ENCODE measurements at regions not wholly inside any gene's neighbourhood (a gene's known extent, or its start where the extent isn't known, plus 50 kb on each side); places are given as distances from the start of the nearest gene placed in this dataset.

GRCh38 chr6:134707342-134708031 is 242.4 kb downstream of the ALDH8A1 start:
- H3K18ac ChIP-seq (ENCODE audit: low read length), result no peak overlapping the region
- H4K91ac ChIP-seq (ENCODE audit: low read depth, low read length), result no peak overlapping the region
- no peaks in the 10 kb centered on the region for H3K4me1 ChIP-seq (ENCODE audit: control insufficient read depth in 1 of 2, insufficient read depth in 2 of 2, low read length in 2 of 2)
- H3K27ac ChIP-seq (ENCODE audit: low read depth, low read length), result no peak overlapping the region
- H3K4me2 ChIP-seq (ENCODE audit: low read length), result no peak overlapping the region
- H2BK120ac ChIP-seq (ENCODE audit: insufficient read depth, low read length, poor library complexity), result no peak overlapping the region
- no peaks in the 10 kb centered on the region for H3K79me2 ChIP-seq (ENCODE audit: control insufficient read depth, insufficient read depth, low read length, poor library complexity)
- no peak overlapping the region for H2AK5ac ChIP-seq (ENCODE audit: low read length)
- no peak overlapping the region for H2BK12ac ChIP-seq (ENCODE audit: low read length)
- H2BK5ac ChIP-seq (ENCODE audit: low read depth, low read length, poor library complexity), result no peak overlapping the region
- no peaks in the 10 kb centered on the region for H3K27me3 ChIP-seq (ENCODE audit: insufficient read depth, low read length)
- H3K4me3 ChIP-seq (ENCODE audit: low read depth, low read length), result no peak overlapping the region
- H4K8ac ChIP-seq (ENCODE audit: low read depth, low read length), result no peak overlapping the region
- no peaks in the 10 kb centered on the region for H3K9me3 ChIP-seq (ENCODE audit: insufficient read depth, low read depth, low read length)
- H4K12ac ChIP-seq (ENCODE audit: low read depth, low read length), result no peak overlapping the region
- H3K14ac ChIP-seq (ENCODE audit: low read length), result no peak overlapping the region
- H3K36me3 ChIP-seq (ENCODE audit: control insufficient read depth in 1 of 2, insufficient read depth in 2 of 2, low read length in 2 of 2), result no peaks in the 10 kb centered on the region
- DNase-seq, result peak; percentile 94 to 100
- H3K79me1 ChIP-seq (ENCODE audit: low read length), result no peaks in the 10 kb centered on the region
- no peak overlapping the region for H3K9ac ChIP-seq (ENCODE audit: low read length)
- no CpG with 5 or more reads among the region's 5 CpGs for WGBS (ENCODE audit: extremely low coverage, insufficient coverage, insufficient read length)
- no peak overlapping the region for H3K23ac ChIP-seq (ENCODE audit: low read length)
- no peak overlapping the region for H2AFZ ChIP-seq (ENCODE audit: insufficient read depth, low read length, poor library complexity)
- no peak overlapping the region for H3K4ac ChIP-seq (ENCODE audit: low read depth, low read length)

- no peak overlapping the region for H4K91ac ChIP-seq (ENCODE audit: low read depth, low read length)
- DNase-seq, result peak; percentile 36 to 83
- no peaks in the 10 kb centered on the region for H3K4me1 ChIP-seq (ENCODE audit: control insufficient read depth in 1 of 2, insufficient read depth in 2 of 2, low read length in 2 of 2)
- H3K18ac ChIP-seq (ENCODE audit: low read length), result no peak overlapping the region
- no peak overlapping the region for H2BK12ac ChIP-seq (ENCODE audit: low read length)
- H3K36me3 ChIP-seq (ENCODE audit: control insufficient read depth in 1 of 2, insufficient read depth in 2 of 2, low read length in 2 of 2), result no peaks in the 10 kb centered on the region
- H3K14ac ChIP-seq (ENCODE audit: low read length), result no peak overlapping the region
- no peak overlapping the region for H3K4ac ChIP-seq (ENCODE audit: low read depth, low read length)
- WGBS (ENCODE audit: extremely low coverage, insufficient coverage, insufficient read length), result no CpG with 5 or more reads among the region's 2 CpGs
- no peak overlapping the region for H2BK5ac ChIP-seq (ENCODE audit: low read depth, low read length, poor library complexity)
- no peak overlapping the region for H3K23ac ChIP-seq (ENCODE audit: low read length)
- H3K4me2 ChIP-seq (ENCODE audit: low read length), result no peak overlapping the region
- no peaks in the 10 kb centered on the region for H3K9me3 ChIP-seq (ENCODE audit: insufficient read depth, low read depth, low read length)
- no peaks in the 10 kb centered on the region for H3K79me2 ChIP-seq (ENCODE audit: control insufficient read depth, insufficient read depth, low read length, poor library complexity)
- no peak overlapping the region for H2AK5ac ChIP-seq (ENCODE audit: low read length)
- no peaks in the 10 kb centered on the region for H3K27me3 ChIP-seq (ENCODE audit: insufficient read depth, low read length)
- H2AFZ ChIP-seq (ENCODE audit: insufficient read depth, low read length, poor library complexity), result no peak overlapping the region
- no peak overlapping the region for H3K9ac ChIP-seq (ENCODE audit: low read length)
- H2BK120ac ChIP-seq (ENCODE audit: insufficient read depth, low read length, poor library complexity), result no peak overlapping the region
- no peak overlapping the region for H4K8ac ChIP-seq (ENCODE audit: low read depth, low read length)
- H3K4me3 ChIP-seq (ENCODE audit: low read depth, low read length), result no peak overlapping the region
- H4K12ac ChIP-seq (ENCODE audit: low read depth, low read length), result no peak overlapping the region
- no peaks in the 10 kb centered on the region for H3K79me1 ChIP-seq (ENCODE audit: low read length)
- H3K27ac ChIP-seq (ENCODE audit: low read depth, low read length), result no peak overlapping the region
Observed at GRCh38 chr6:134706806-134707205, 243.1 kb downstream of the ALDH8A1 start.

GRCh38 chr6:134706153-134706552 is 243.7 kb downstream of the ALDH8A1 start:
- Histone ChIP-seq H2AK5ac (ENCODE audit: low read length) (no peak overlapping the region), H3K79me2 (ENCODE audit: control insufficient read depth, insufficient read depth, low read length, poor library complexity) (no peaks in the 10 kb centered on the region), H3K9ac (ENCODE audit: low read length) (no peak overlapping the region), H2BK5ac (ENCODE audit: low read depth, low read length, poor library complexity) (no peak overlapping the region), H4K91ac (ENCODE audit: low read depth, low read length) (no peak overlapping the region), H2AFZ (ENCODE audit: insufficient read depth, low read length, poor library complexity) (no peak overlapping the region), H3K27me3 (ENCODE audit: insufficient read depth, low read length) (no peaks in the 10 kb centered on the region), H3K79me1 (ENCODE audit: low read length) (no peaks in the 10 kb centered on the region), H4K8ac (ENCODE audit: low read depth, low read length) (no peak overlapping the region), H3K36me3 (ENCODE audit: control insufficient read depth in 1 of 2, insufficient read depth in 2 of 2, low read length in 2 of 2) (no peaks in the 10 kb centered on the region), H3K4me1 (ENCODE audit: control insufficient read depth in 1 of 2, insufficient read depth in 2 of 2, low read length in 2 of 2) (no peaks in the 10 kb centered on the region), H3K4me3 (ENCODE audit: low read depth, low read length) (no peak overlapping the region), H2BK120ac (ENCODE audit: insufficient read depth, low read length, poor library complexity) (no peak overlapping the region), H3K9me3 (ENCODE audit: insufficient read depth, low read depth, low read length) (no peaks in the 10 kb centered on the region), H3K4me2 (ENCODE audit: low read length) (no peak overlapping the region), H3K23ac (ENCODE audit: low read length) (no peak overlapping the region), H3K18ac (ENCODE audit: low read length) (no peak overlapping the region), H2BK12ac (ENCODE audit: low read length) (no peak overlapping the region), H3K14ac (ENCODE audit: low read length) (no peak overlapping the region), H3K4ac (ENCODE audit: low read depth, low read length) (no peak overlapping the region), H3K27ac (ENCODE audit: low read depth, low read length) (no peak overlapping the region), H4K12ac (ENCODE audit: low read depth, low read length) (no peak overlapping the region)
- WGBS (ENCODE audit: extremely low coverage, insufficient coverage, insufficient read length), result no CpG with 5 or more reads among the region's 3 CpGs
- DNase-seq, result no peak

- H4K91ac ChIP-seq (ENCODE audit: low read depth, low read length), result no peak overlapping the region
- no peak overlapping the region for H2AK5ac ChIP-seq (ENCODE audit: low read length)
- no peak overlapping the region for H3K18ac ChIP-seq (ENCODE audit: low read length)
- H4K8ac ChIP-seq (ENCODE audit: low read depth, low read length), result no peak overlapping the region
- no peak overlapping the region for H2AFZ ChIP-seq (ENCODE audit: insufficient read depth, low read length, poor library complexity)
- no peaks in the 10 kb centered on the region for H3K79me2 ChIP-seq (ENCODE audit: control insufficient read depth, insufficient read depth, low read length, poor library complexity)
- H3K79me1 ChIP-seq (ENCODE audit: low read length), result no peaks in the 10 kb centered on the region
- no peak overlapping the region for H2BK12ac ChIP-seq (ENCODE audit: low read length)
- H3K4me2 ChIP-seq (ENCODE audit: low read length), result no peak overlapping the region
- H3K14ac ChIP-seq (ENCODE audit: low read length), result no peak overlapping the region
- H3K23ac ChIP-seq (ENCODE audit: low read length), result no peak overlapping the region
- H2BK120ac ChIP-seq (ENCODE audit: insufficient read depth, low read length, poor library complexity), result no peak overlapping the region
- no peak for DNase-seq
- H3K9ac ChIP-seq (ENCODE audit: low read length), result no peak overlapping the region
- no peaks in the 10 kb centered on the region for H3K4me1 ChIP-seq (ENCODE audit: control insufficient read depth in 1 of 2, insufficient read depth in 2 of 2, low read length in 2 of 2)
- H3K4me3 ChIP-seq (ENCODE audit: low read depth, low read length), result no peak overlapping the region
- no peaks in the 10 kb centered on the region for H3K27me3 ChIP-seq (ENCODE audit: insufficient read depth, low read length)
- no peak overlapping the region for H3K4ac ChIP-seq (ENCODE audit: low read depth, low read length)
- H2BK5ac ChIP-seq (ENCODE audit: low read depth, low read length, poor library complexity), result no peak overlapping the region
- no peak overlapping the region for H4K12ac ChIP-seq (ENCODE audit: low read depth, low read length)
- H3K9me3 ChIP-seq (ENCODE audit: insufficient read depth, low read depth, low read length), result no peaks in the 10 kb centered on the region
- no peak overlapping the region for H3K27ac ChIP-seq (ENCODE audit: low read depth, low read length)
- H3K36me3 ChIP-seq (ENCODE audit: control insufficient read depth in 1 of 2, insufficient read depth in 2 of 2, low read length in 2 of 2), result no peaks in the 10 kb centered on the region
Observed at GRCh38 chr6:134703206-134703605, 246.7 kb downstream of the ALDH8A1 start.
